ENCODE measurements at regions not wholly inside any gene's neighbourhood (a gene's known extent, or its start where the extent isn't known, plus 50 kb on each side); places are given as distances from the start of the nearest gene placed in this dataset.

DNA sequence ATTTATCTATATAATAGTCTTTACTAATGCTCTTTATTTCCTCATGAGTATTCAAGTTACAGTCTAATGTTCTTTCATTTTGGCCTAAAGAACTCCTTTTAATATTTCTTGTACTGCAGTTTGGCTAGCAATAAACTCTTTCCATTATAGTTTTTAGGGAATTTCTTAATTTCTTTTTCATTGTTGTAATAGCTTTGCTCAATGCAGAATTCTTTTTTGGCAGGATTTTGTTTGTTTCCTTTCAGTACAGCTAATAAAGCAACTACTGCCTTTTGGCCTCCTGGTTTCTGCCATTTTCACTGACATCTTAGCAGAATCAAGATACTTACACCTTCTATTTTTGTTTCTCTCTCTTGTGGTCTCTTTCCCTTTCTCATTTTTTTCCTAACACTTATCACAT lies 390.4 kb upstream of the RGPD4 start (continued):
- TF ChIP-seq, protein P1, sequence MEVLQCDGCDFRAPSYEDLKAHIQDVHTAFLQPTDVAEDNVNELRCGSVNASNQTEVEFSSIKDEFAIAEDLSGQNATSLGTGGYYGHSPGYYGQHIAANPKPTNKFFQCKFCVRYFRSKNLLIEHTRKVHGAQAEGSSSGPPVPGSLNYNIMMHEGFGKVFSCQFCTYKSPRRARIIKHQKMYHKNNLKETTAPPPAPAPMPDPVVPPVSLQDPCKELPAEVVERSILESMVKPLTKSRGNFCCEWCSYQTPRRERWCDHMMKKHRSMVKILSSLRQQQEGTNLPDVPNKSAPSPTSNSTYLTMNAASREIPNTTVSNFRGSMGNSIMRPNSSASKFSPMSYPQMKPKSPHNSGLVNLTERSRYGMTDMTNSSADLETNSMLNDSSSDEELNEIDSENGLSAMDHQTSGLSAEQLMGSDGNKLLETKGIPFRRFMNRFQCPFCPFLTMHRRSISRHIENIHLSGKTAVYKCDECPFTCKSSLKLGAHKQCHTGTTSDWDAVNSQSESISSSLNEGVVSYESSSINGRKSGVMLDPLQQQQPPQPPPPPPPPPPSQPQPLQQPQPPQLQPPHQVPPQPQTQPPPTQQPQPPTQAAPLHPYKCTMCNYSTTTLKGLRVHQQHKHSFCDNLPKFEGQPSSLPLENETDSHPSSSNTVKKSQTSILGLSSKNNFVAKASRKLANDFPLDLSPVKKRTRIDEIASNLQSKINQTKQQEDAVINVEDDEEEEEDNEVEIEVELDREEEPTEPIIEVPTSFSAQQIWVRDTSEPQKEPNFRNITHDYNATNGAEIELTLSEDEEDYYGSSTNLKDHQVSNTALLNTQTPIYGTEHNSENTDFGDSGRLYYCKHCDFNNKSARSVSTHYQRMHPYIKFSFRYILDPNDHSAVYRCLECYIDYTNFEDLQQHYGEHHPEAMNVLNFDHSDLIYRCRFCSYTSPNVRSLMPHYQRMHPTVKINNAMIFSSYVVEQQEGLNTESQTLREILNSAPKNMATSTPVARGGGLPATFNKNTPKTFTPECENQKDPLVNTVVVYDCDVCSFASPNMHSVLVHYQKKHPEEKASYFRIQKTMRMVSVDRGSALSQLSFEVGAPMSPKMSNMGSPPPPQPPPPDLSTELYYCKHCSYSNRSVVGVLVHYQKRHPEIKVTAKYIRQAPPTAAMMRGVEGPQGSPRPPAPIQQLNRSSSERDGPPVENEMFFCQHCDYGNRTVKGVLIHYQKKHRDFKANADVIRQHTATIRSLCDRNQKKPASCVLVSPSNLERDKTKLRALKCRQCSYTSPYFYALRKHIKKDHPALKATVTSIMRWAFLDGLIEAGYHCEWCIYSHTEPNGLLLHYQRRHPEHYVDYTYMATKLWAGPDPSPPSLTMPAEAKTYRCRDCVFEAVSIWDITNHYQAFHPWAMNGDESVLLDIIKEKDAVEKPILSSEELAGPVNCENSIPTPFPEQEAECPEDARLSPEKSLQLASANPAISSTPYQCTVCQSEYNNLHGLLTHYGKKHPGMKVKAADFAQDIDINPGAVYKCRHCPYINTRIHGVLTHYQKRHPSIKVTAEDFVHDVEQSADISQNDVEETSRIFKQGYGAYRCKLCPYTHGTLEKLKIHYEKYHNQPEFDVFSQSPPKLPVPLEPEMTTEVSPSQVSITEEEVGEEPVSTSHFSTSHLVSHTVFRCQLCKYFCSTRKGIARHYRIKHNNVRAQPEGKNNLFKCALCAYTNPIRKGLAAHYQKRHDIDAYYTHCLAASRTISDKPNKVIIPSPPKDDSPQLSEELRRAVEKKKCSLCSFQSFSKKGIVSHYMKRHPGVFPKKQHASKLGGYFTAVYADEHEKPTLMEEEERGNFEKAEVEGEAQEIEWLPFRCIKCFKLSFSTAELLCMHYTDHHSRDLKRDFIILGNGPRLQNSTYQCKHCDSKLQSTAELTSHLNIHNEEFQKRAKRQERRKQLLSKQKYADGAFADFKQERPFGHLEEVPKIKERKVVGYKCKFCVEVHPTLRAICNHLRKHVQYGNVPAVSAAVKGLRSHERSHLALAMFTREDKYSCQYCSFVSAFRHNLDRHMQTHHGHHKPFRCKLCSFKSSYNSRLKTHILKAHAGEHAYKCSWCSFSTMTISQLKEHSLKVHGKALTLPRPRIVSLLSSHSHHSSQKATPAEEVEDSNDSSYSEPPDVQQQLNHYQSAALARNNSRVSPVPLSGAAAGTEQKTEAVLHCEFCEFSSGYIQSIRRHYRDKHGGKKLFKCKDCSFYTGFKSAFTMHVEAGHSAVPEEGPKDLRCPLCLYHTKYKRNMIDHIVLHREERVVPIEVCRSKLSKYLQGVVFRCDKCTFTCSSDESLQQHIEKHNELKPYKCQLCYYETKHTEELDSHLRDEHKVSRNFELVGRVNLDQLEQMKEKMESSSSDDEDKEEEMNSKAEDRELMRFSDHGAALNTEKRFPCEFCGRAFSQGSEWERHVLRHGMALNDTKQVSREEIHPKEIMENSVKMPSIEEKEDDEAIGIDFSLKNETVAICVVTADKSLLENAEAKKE (CRISPR knock-in tag; IDR thresholded peaks at IDR 0.05), result no peak
- no peak for TF ChIP-seq ZNF114 (CRISPR knock-in tag; IDR thresholded peaks at IDR 0.05)

DNA sequence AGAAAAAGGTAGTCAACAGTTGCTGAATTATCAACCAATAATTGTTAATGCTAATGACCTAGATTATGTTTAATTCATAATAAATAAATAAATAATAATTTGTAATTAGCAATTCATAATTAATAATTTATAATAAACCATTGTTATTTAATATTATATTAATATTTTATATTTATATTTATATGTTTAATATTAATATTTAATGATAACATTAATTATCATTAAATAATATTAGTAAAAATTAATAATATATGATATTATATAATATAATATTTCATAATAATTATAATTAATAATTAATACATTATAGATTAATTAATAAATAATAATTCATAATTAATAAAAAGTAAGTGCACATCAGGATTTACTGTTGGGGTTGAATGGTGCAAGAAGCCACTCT lies 389.4 kb upstream of the RGPD4 start:
- Histone ChIP-seq H3K9me2 (ENCODE audit: insufficient read depth) (no peaks in the 10 kb centered on the region), H3K27me3 (ENCODE audit: insufficient read depth) (no peaks in the 10 kb centered on the region), H3F3A (replicated peaks; ENCODE audit: low read depth) (no peaks in the 10 kb centered on the region), H2AFZ (no peak overlapping the region), H3K27ac (ENCODE audit: low read depth) (no peak overlapping the region), H3K4me2 (no peak overlapping the region), H3K4me3 (no peak overlapping the region), H3K36me3 (ENCODE audit: insufficient read depth) (no peaks in the 10 kb centered on the region), H4K20me1 (replicated peaks; ENCODE audit: insufficient read depth) (no peaks in the 10 kb centered on the region), H3K79me2 (replicated peaks; ENCODE audit: insufficient read depth) (no peaks in the 10 kb centered on the region), H3K4me1 (ENCODE audit: insufficient read depth) (no peaks in the 10 kb centered on the region)
- Mint-ChIP-seq H3K27me3 (ENCODE audit: insufficient read depth, low read depth, poor library complexity) (peaks cover 2% of the 10 kb centered on the region), H3K4me1 (no peaks in the 10 kb centered on the region), H3K4me3 (no peak overlapping the region), H3K36me3 (ENCODE audit: low read depth) (no peaks in the 10 kb centered on the region), H3K27ac (no peak overlapping the region), H3K9me3 (no peaks in the 10 kb centered on the region; the same call in 2 of the 3 replicates)
- ATAC-seq (no peak), DNase-seq (ENCODE audit: low spot score) (no peak)
- TF ChIP-seq EZH2phosphoT487 (IDR thresholded peaks at IDR 0.05; ENCODE audit: unreplicated experiment) (no peak), STAT1 (IDR thresholded peaks at IDR 0.05; ENCODE audit: unreplicated experiment) (no peak), JUNB (IDR thresholded peaks at IDR 0.05; ENCODE audit: unreplicated experiment) (no peak), CREB1 (CRISPR knock-in tag; IDR thresholded peaks at IDR 0.05; ENCODE audit: low read depth) (no peak), POLR2AphosphoS5 (IDR thresholded peaks at IDR 0.05; ENCODE audit: low read depth) (no peak)
- TF ChIP-seq, protein P2, sequence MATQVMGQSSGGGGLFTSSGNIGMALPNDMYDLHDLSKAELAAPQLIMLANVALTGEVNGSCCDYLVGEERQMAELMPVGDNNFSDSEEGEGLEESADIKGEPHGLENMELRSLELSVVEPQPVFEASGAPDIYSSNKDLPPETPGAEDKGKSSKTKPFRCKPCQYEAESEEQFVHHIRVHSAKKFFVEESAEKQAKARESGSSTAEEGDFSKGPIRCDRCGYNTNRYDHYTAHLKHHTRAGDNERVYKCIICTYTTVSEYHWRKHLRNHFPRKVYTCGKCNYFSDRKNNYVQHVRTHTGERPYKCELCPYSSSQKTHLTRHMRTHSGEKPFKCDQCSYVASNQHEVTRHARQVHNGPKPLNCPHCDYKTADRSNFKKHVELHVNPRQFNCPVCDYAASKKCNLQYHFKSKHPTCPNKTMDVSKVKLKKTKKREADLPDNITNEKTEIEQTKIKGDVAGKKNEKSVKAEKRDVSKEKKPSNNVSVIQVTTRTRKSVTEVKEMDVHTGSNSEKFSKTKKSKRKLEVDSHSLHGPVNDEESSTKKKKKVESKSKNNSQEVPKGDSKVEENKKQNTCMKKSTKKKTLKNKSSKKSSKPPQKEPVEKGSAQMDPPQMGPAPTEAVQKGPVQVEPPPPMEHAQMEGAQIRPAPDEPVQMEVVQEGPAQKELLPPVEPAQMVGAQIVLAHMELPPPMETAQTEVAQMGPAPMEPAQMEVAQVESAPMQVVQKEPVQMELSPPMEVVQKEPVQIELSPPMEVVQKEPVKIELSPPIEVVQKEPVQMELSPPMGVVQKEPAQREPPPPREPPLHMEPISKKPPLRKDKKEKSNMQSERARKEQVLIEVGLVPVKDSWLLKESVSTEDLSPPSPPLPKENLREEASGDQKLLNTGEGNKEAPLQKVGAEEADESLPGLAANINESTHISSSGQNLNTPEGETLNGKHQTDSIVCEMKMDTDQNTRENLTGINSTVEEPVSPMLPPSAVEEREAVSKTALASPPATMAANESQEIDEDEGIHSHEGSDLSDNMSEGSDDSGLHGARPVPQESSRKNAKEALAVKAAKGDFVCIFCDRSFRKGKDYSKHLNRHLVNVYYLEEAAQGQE (IDR thresholded peaks at IDR 0.05; ENCODE audit: unreplicated experiment), result no peak
